GM12878 (cell line): ENCODE measurements at regions not wholly inside any gene's neighbourhood (a gene's known extent, or its start where the extent isn't known, plus 50 kb on each side); places are given as distances from the start of the nearest gene placed in this dataset.

Source experiments
- CTCF ChIP-seq, 3 experiments: IDR thresholded peaks in 2 of 3; conservative IDR thresholded peaks in 1 of 3; 2 replicates each; pipeline ENCODE4 v1.5.1; 2011; ENCODE audit warnings: low read depth in 3 of 3, low read length in 3 of 3, mild to moderate bottlenecking in 3 of 3, control low read depth in 2 of 3, moderate library complexity in 2 of 3, inconsistent platforms in 1 of 3, mixed read lengths in 1 of 3; ENCODE audit not compliant: control insufficient read depth in 2 of 3, insufficient read depth in 1 of 3; ENCODE audit errors: extremely low read depth in 1 of 3
- GABPA ChIP-seq: IDR thresholded peaks from 2 replicates; pipeline ENCODE4 v1.6.1; 2014; ENCODE audit warnings: antibody characterized with exemption, low read depth, mild to moderate bottlenecking, inconsistent platforms
- POLR2A ChIP-seq: IDR thresholded peaks from 2 replicates; pipeline ENCODE4 v1.6.1; 2011; ENCODE audit warnings: low read depth, mild to moderate bottlenecking, low read length
- REST ChIP-seq: IDR thresholded peaks from 2 replicates; pipeline ENCODE4 v1.6.1; 2012; ENCODE audit warnings: mild to moderate bottlenecking, low read depth, low read length
- ZNF274 ChIP-seq: IDR thresholded peaks from one replicate; pipeline ENCODE4 v1.8.0; 2011; ENCODE audit not compliant: insufficient read length, insufficient read depth
- TF ChIP-seq, protein P1 (sequence below): fragments of 450-650 bp; IDR thresholded peaks from 2 replicates; pipeline ENCODE4 v1.6.1; 2018; ENCODE audit warnings: mild to moderate bottlenecking, low read depth, moderate library complexity; ENCODE audit not compliant: partially characterized antibody

GRCh38 chr12:107377596-107378385 is 284.4 kb upstream of the CRY1 start:
- TF ChIP-seq, protein P1, sequence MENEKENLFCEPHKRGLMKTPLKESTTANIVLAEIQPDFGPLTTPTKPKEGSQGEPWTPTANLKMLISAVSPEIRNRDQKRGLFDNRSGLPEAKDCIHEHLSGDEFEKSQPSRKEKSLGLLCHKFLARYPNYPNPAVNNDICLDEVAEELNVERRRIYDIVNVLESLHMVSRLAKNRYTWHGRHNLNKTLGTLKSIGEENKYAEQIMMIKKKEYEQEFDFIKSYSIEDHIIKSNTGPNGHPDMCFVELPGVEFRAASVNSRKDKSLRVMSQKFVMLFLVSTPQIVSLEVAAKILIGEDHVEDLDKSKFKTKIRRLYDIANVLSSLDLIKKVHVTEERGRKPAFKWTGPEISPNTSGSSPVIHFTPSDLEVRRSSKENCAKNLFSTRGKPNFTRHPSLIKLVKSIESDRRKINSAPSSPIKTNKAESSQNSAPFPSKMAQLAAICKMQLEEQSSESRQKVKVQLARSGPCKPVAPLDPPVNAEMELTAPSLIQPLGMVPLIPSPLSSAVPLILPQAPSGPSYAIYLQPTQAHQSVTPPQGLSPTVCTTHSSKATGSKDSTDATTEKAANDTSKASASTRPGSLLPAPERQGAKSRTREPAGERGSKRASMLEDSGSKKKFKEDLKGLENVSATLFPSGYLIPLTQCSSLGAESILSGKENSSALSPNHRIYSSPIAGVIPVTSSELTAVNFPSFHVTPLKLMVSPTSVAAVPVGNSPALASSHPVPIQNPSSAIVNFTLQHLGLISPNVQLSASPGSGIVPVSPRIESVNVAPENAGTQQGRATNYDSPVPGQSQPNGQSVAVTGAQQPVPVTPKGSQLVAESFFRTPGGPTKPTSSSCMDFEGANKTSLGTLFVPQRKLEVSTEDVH: no peak
- TF ChIP-seq CTCF (IDR thresholded peaks at IDR 0.05 in 2 of 3, conservative IDR thresholded peaks at IDR 0.05 in 1 of 3; ENCODE audit: control insufficient read depth in 2 of 3, extremely low read depth in 1 of 3, insufficient read depth in 1 of 3, low read depth in 3 of 3, low read length in 3 of 3): no peak
- TF ChIP-seq GABPA: no peak
- TF ChIP-seq POLR2A: no peak
- TF ChIP-seq ZNF274: no peak
- TF ChIP-seq REST: no peak
